Common myeloid progenitor, CD34-positive (primary cell): ENCODE measurements at regions not wholly inside any gene's neighbourhood (a gene's known extent, or its start where the extent isn't known, plus 50 kb on each side); places are given as distances from the start of the nearest gene placed in this dataset.
A peak's percentile ranks its signal among the peaks of the same experiment; 100 is the strongest.

Experiments
- CTCF ChIA-PET: fragments of 350-600 bp; sonication (Branson Sonifier 250); formaldehyde crosslinking; loops from one replicate; lab custom pipeline; 2021; ENCODE audit warnings: antibody characterized with exemption; lab: Charles Lee
- POLR2A ChIA-PET: fragments of 350-600 bp; sonication (Branson Sonifier 250); formaldehyde crosslinking; loops from one replicate; lab custom pipeline; 2021; ENCODE audit warnings: antibody characterized with exemption; lab: Charles Lee
- DNase-seq, 3 donors: peaks; one replicate each; pipeline versions ENCODE4 v3.0.0 to v3.0.0-alpha.2; 2013
- H3K27ac ChIP-seq, 2 experiments: 1 replicate in 1 of 2; 2 replicates in 1 of 2; pipeline ENCODE4 v1.7.0; 2013; ENCODE audit warnings: inconsistent platforms in 2 of 2, low read length in 2 of 2, mild to moderate bottlenecking in 2 of 2, low read depth in 1 of 2, moderate library complexity in 1 of 2; ENCODE audit not compliant: severe bottlenecking in 2 of 2, insufficient read depth in 1 of 2, poor library complexity in 1 of 2
- H3K27me3 ChIP-seq, 5 experiments: replicated peaks in 2 of 5; 1 replicate in 3 of 5; 2 replicates in 2 of 5; pipeline versions ENCODE4 v1.6.1 to v1.7.0; 2013; ENCODE audit warnings: low read length in 4 of 5, mild to moderate bottlenecking in 2 of 5, moderate library complexity in 2 of 5, inconsistent platforms in 1 of 5; ENCODE audit not compliant: insufficient read depth in 5 of 5, control insufficient read depth in 4 of 5
- H3K36me3 ChIP-seq, 4 experiments: 1 replicate in 2 of 4; 2 replicates in 2 of 4; pipeline versions ENCODE4 v1.6.1 to v1.7.0; 2013; ENCODE audit warnings: low read length in 3 of 4, control low read depth in 1 of 4, mild to moderate bottlenecking in 1 of 4; ENCODE audit not compliant: control insufficient read depth in 4 of 4, insufficient read depth in 4 of 4
- H3K4me1 ChIP-seq, 4 experiments: 1 replicate in 3 of 4; 2 replicates in 1 of 4; pipeline versions ENCODE4 v1.6.1 to v1.7.1; 2013; ENCODE audit warnings: low read length in 3 of 4, mild to moderate bottlenecking in 3 of 4, control low read depth in 1 of 4, inconsistent platforms in 1 of 4, moderate library complexity in 1 of 4; ENCODE audit not compliant: control insufficient read depth in 4 of 4, insufficient read depth in 4 of 4; ENCODE audit errors: control extremely low read depth in 1 of 4
- H3K4me3 ChIP-seq, 7 experiments: 1 replicate in 4 of 7; 2 replicates in 3 of 7; pipeline versions ENCODE4 v1.5.1 to v1.7.0; 2013; ENCODE audit warnings: mild to moderate bottlenecking in 7 of 7, low read length in 6 of 7, moderate library complexity in 6 of 7, inconsistent platforms in 2 of 7, low read depth in 2 of 7, control low read depth in 1 of 7; ENCODE audit not compliant: insufficient read depth in 4 of 7, control insufficient read depth in 1 of 7; ENCODE audit errors: extremely low read depth in 1 of 7
- H3K9me3 ChIP-seq, 5 experiments: 1 replicate in 4 of 5; 2 replicates in 1 of 5; pipeline versions ENCODE4 v1.6.1 to v1.7.1; 2013; ENCODE audit warnings: low read length in 4 of 5, mild to moderate bottlenecking in 2 of 5, inconsistent platforms in 1 of 5, low read depth in 1 of 5, moderate library complexity in 1 of 5; ENCODE audit not compliant: control insufficient read depth in 4 of 5, insufficient read depth in 2 of 5; ENCODE audit errors: control extremely low read depth in 1 of 5
- WGBS: methylation state at CpG from one replicate; pipeline ENCODE4 v1.1.5; 2013; ENCODE audit not compliant: insufficient coverage; 5-methylcytosine and 5-hydroxymethylcytosine counted together

DNA sequence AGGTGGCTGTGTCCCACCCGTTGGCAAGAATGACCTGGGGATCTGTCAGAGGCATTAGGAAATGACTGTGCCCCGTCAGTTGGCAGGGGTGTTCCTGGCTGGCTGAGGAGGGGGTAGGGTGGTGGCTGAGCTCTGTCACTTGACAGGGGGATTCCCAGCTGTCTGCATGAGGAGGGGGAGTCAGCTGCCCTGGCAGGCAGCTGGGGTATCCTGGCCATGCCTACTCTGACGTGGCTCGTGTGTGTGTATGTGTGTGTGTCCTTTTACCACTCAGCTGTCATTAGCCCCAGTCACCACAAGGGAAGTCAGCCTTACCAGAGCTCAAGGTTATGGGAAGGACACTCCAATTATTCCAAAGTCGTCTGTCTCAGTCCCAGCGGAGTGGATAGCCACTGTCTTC lies 93.2 kb downstream of the EFNB1 start:
- Histone ChIP-seq H3K27me3 (no peaks in the 10 kb centered on the region), H3K4me1 (peaks cover 0 to 36% (median 13%) of the 10 kb centered on the region in 4 experiments), H3K27ac (no peak overlapping the region), H3K36me3 (no peaks in the 10 kb centered on the region), H3K4me3 (no peak overlapping the region), H3K9me3 (no peaks in the 10 kb centered on the region)
- WGBS = 55% methylated on average over 4 of the region's 6 CpGs
- CTCF ChIA-PET = interaction anchor here (1.0 to 1.6 kb wide), 8 partner anchors 10 to 94 kb away, joined by 3 to 6 read pairs (median 4); partner anchors contain the start of gene EFNB1
- POLR2A ChIA-PET = interaction anchor here (1.0 kb wide), 1 partner anchor 90 kb away, joined by 3 read pairs; no protein-coding TSS in a partner anchor
- peak; percentile 81 to 97 (median 96) for DNase-seq

DNA sequence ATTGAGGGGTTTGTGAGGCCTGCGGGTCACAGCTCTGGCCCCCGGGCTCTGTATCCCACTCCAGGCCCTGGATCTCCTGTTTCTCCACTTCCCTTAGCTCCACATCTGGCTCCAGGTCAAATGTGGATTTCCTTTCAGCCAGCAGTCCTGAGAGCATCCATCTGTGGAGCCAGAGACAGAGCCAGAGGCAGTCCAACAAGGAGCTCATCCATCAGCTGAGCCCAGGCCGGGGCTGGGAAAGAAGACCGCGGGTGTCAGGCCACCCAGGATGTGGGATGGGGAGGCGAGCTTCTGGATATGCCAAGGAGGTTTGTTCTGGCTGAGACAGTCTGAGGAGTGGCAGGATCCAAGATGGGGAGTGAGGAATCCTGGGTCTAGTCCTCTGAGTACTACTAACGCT lies 91.7 kb downstream of the EFNB1 start:
- peaks cover 0 to 42% (median 14%) of the 10 kb centered on the region in 4 experiments for H3K4me1 ChIP-seq
- no peak for DNase-seq
- no peak overlapping the region for H3K27ac ChIP-seq
- no peaks in the 10 kb centered on the region for H3K36me3 ChIP-seq
- ChIA-PET CTCF (interaction anchor here (0.8 to 1.4 kb wide), 5 partner anchors 9 to 92 kb away, joined by 3 to 5 read pairs (median 4); partner anchors contain the start of gene EFNB1), POLR2A (interaction anchor here (0.9 to 1.1 kb wide), 2 partner anchors 18 to 92 kb away, joined by 3 read pairs; partner anchors contain the start of gene EFNB1)
- no peaks in the 10 kb centered on the region for H3K9me3 ChIP-seq
- no peaks in the 10 kb centered on the region for H3K27me3 ChIP-seq
- WGBS = 84% methylated on average over 7 of the region's 7 CpGs
- no peak overlapping the region for H3K4me3 ChIP-seq

GRCh38 chrX:68919707-68920106 lies 90.9 kb downstream of the EFNB1 start:
- no peak overlapping the region for H3K27ac ChIP-seq
- no peak overlapping the region for H3K4me3 ChIP-seq
- peaks cover 0 to 42% (median 14%) of the 10 kb centered on the region in 4 experiments for H3K4me1 ChIP-seq
- peak in 2 of 3 donors; percentile 35 to 38 for DNase-seq
- ChIA-PET POLR2A (no interaction called here), CTCF (interaction anchor here (1.1 to 1.6 kb wide), 4 partner anchors 8 to 91 kb away, joined by 3 to 5 read pairs (median 4); partner anchors contain the start of gene EFNB1)
- no peaks in the 10 kb centered on the region for H3K9me3 ChIP-seq
- no peaks in the 10 kb centered on the region for H3K27me3 ChIP-seq
- no peaks in the 10 kb centered on the region for H3K36me3 ChIP-seq

GRCh38 chrX:68918202-68918601 lies 89.4 kb downstream of the EFNB1 start:
- POLR2A ChIA-PET = no interaction called here
- Histone ChIP-seq H3K4me3 (no peak overlapping the region), H3K9me3 (no peaks in the 10 kb centered on the region), H3K36me3 (no peaks in the 10 kb centered on the region), H3K4me1 (peaks cover 0 to 35% (median 13%) of the 10 kb centered on the region in 4 experiments), H3K27ac (no peak overlapping the region), H3K27me3 (no peaks in the 10 kb centered on the region)
- WGBS = 80% methylated on average over 1 of the region's 2 CpGs
- CTCF ChIA-PET = interaction anchor here (1.6 kb wide), 1 partner anchor 10 kb away, joined by 4 read pairs; no protein-coding TSS in a partner anchor
- no peak for DNase-seq

DNA sequence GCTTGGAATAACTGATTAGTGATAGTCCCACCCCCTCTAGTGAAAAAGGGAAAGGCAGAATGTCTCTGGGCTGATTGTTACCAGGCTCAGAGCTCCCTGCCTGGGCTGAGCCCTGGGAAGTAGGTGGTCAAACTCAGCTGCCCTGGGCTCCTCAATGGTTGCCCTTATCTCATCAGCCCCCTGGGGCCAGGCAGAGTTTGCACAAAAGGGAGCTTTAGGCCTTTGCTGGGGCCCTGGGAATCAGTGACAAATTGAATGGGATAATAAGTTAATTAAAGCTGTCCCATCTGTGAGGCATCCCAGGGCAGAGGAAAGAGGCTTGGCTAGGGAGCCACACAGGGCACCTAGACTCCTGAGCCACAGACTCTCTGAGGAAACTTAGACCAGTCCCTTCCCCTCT lies 89.0 kb downstream of the EFNB1 start:
- H3K9me3 ChIP-seq = no peaks in the 10 kb centered on the region
- CTCF ChIA-PET = interaction anchor here (1.1 kb wide), 1 partner anchor 10 kb away, joined by 3 read pairs; no protein-coding TSS in a partner anchor
- no peaks in the 10 kb centered on the region for H3K27me3 ChIP-seq
- H3K27ac ChIP-seq = no peak overlapping the region
- DNase-seq = no peak
- POLR2A ChIA-PET = no interaction called here
- H3K4me1 ChIP-seq = peaks cover 0 to 31% (median 13%) of the 10 kb centered on the region in 4 experiments
- H3K36me3 ChIP-seq = no peaks in the 10 kb centered on the region
- no peak overlapping the region for H3K4me3 ChIP-seq

DNA sequence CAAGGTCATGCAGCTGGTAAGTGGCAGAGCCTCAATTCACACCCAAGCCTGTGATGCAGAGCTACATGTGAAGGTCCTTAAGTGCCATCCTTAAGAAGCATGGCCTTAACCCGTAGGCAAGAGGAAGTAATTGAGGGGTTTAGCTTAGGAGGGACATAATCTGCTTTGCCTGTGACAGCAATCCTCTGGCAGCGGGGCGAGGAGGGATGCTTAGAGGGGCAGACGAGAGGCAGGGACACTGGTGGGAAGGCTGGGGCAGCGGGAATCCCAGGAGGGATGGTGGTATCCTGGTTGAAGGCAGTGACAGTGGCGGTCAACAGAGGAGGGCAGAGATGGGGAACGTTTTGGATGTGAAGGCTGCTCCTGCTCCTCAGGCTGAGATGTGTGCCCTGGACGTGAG lies 88.1 kb downstream of the EFNB1 start:
- WGBS = 76% methylated on average over 6 of the region's 8 CpGs
- Histone ChIP-seq H3K9me3 (no peaks in the 10 kb centered on the region), H3K4me1 (peaks cover 0 to 23% (median 9%) of the 10 kb centered on the region in 4 experiments), H3K27me3 (peaks cover 0 to 8% (median 0%) of the 10 kb centered on the region in 5 experiments), H3K27ac (no peak overlapping the region), H3K4me3 (no peak overlapping the region), H3K36me3 (no peaks in the 10 kb centered on the region)
- ChIA-PET CTCF (interaction anchor here (1.0 to 1.1 kb wide), 3 partner anchors 9 to 21 kb away, joined by 3 read pairs; no protein-coding TSS in a partner anchor), POLR2A (no interaction called here)
- DNase-seq = no peak

DNA sequence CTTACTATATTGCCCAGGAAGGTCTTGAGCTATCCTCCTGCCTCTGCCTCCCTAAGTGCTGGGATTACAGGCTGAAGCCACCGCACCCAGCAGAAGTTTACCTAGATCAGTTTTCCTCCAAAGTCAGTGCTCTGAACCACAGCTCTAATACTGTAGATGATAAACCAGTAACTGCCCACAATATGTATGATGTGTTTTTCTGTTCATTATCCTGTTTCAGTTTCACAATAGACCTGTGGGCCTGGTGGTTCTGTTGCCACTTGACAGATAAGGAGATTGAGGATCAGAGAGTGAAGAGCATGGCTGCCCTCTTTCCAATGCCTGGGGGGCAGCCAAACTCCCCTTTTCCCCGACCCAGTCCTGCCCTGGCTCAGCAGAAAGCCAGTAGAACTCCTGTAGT lies 87.0 kb downstream of the EFNB1 start:
- POLR2A ChIA-PET = no interaction called here
- DNase-seq = peak in 2 of 3 donors; percentile 33 to 36
- no peaks in the 10 kb centered on the region for H3K36me3 ChIP-seq
- peaks cover 0 to 17% (median 0%) of the 10 kb centered on the region in 5 experiments for H3K27me3 ChIP-seq
- H3K9me3 ChIP-seq = no peaks in the 10 kb centered on the region
- 53% methylated on average over 2 of the region's 2 CpGs for WGBS
- peaks cover 0 to 16% (median 6%) of the 10 kb centered on the region in 4 experiments for H3K4me1 ChIP-seq
- H3K4me3 ChIP-seq = no peak overlapping the region
- CTCF ChIA-PET = no interaction called here
- no peak overlapping the region for H3K27ac ChIP-seq
